Trophoblast cell (in vitro differentiated cells and primary cell): ENCODE measurements at regions not wholly inside any gene's neighbourhood (a gene's known extent, or its start where the extent isn't known, plus 50 kb on each side); places are given as distances from the start of the nearest gene placed in this dataset.

Experiments
- DNase-seq, 2 donors: peaks; one replicate each; pipeline ENCODE4 v3.0.0-alpha.2; 2016
- H2AFZ ChIP-seq: 2 replicates; pipeline ENCODE4 v1.6.1; 2013; ENCODE audit warnings: low read length, moderate library complexity, mild to moderate bottlenecking; ENCODE audit not compliant: insufficient read depth, poor library complexity
- H2AK5ac ChIP-seq: 2 replicates; pipeline ENCODE4 v1.6.1; 2013; ENCODE audit warnings: mild to moderate bottlenecking, low read length
- H2BK120ac ChIP-seq: 2 replicates; pipeline ENCODE4 v1.6.1; 2013; ENCODE audit warnings: low read length, mild to moderate bottlenecking, moderate library complexity; ENCODE audit not compliant: insufficient read depth, poor library complexity
- H2BK12ac ChIP-seq: 2 replicates; pipeline ENCODE4 v1.6.1; 2013; ENCODE audit warnings: mild to moderate bottlenecking, low read length, moderate library complexity
- H2BK5ac ChIP-seq: 2 replicates; pipeline ENCODE4 v1.6.1; 2013; ENCODE audit warnings: low read length, low read depth, moderate library complexity, mild to moderate bottlenecking; ENCODE audit not compliant: poor library complexity
- H3K14ac ChIP-seq: 2 replicates; pipeline ENCODE4 v1.6.1; 2013; ENCODE audit warnings: mild to moderate bottlenecking, low read length
- H3K18ac ChIP-seq: 2 replicates; pipeline ENCODE4 v1.6.1; 2013; ENCODE audit warnings: mild to moderate bottlenecking, low read length
- H3K23ac ChIP-seq: 2 replicates; pipeline ENCODE4 v1.6.1; 2013; ENCODE audit warnings: low read length
- H3K27ac ChIP-seq: 2 replicates; pipeline ENCODE4 v1.5.1; 2013; ENCODE audit warnings: low read depth, mild to moderate bottlenecking, inconsistent platforms, low read length, moderate library complexity
- H3K27me3 ChIP-seq: 2 replicates; pipeline ENCODE4 v1.6.1; 2013; ENCODE audit warnings: inconsistent platforms, mild to moderate bottlenecking, low read length, moderate library complexity; ENCODE audit not compliant: insufficient read depth
- H3K36me3 ChIP-seq, 2 experiments: 1 replicate in 1 of 2; 2 replicates in 1 of 2; pipeline ENCODE4 v1.6.1; 2013; ENCODE audit warnings: low read length in 2 of 2, mild to moderate bottlenecking in 2 of 2, moderate library complexity in 1 of 2; ENCODE audit not compliant: insufficient read depth in 2 of 2, control insufficient read depth in 1 of 2
- H3K4ac ChIP-seq: 2 replicates; pipeline ENCODE4 v1.6.1; 2013; ENCODE audit warnings: low read depth, mild to moderate bottlenecking, low read length, moderate library complexity
- H3K4me1 ChIP-seq, 2 experiments: 1 replicate in 1 of 2; 2 replicates in 1 of 2; pipeline ENCODE4 v1.6.1; 2013; ENCODE audit warnings: low read length in 2 of 2, mild to moderate bottlenecking in 2 of 2, moderate library complexity in 1 of 2; ENCODE audit not compliant: insufficient read depth in 2 of 2, control insufficient read depth in 1 of 2
- H3K4me2 ChIP-seq: 2 replicates; pipeline ENCODE4 v1.6.1; 2013; ENCODE audit warnings: inconsistent platforms, mild to moderate bottlenecking, low read length, moderate library complexity
- H3K4me3 ChIP-seq: 2 replicates; pipeline ENCODE4 v1.5.1; 2013; ENCODE audit warnings: mild to moderate bottlenecking, low read depth, low read length, inconsistent platforms
- H3K79me1 ChIP-seq: one replicate; pipeline ENCODE4 v1.6.1; 2013; ENCODE audit warnings: low read length
- H3K79me2 ChIP-seq: 2 replicates; pipeline ENCODE4 v1.6.1; 2013; ENCODE audit warnings: low read length, mild to moderate bottlenecking; ENCODE audit not compliant: control insufficient read depth, insufficient read depth, poor library complexity
- H3K9ac ChIP-seq: 2 replicates; pipeline ENCODE4 v1.6.1; 2013; ENCODE audit warnings: mild to moderate bottlenecking, low read length
- H3K9me3 ChIP-seq: 2 replicates; pipeline ENCODE4 v1.6.1; 2013; ENCODE audit warnings: low read depth, mild to moderate bottlenecking, control low read depth, inconsistent platforms, low read length; ENCODE audit not compliant: insufficient read depth
- H4K12ac ChIP-seq: 2 replicates; pipeline ENCODE4 v1.6.1; 2013; ENCODE audit warnings: low read depth, mild to moderate bottlenecking, low read length, moderate library complexity
- H4K8ac ChIP-seq: 2 replicates; pipeline ENCODE4 v1.6.1; 2013; ENCODE audit warnings: low read depth, mild to moderate bottlenecking, low read length, moderate library complexity
- H4K91ac ChIP-seq: one replicate; pipeline ENCODE4 v1.6.1; 2013; ENCODE audit warnings: low read depth, mild to moderate bottlenecking, low read length, moderate library complexity
- WGBS: extraction: QIAGEN DNeasy Blood & Tissue Kit; methylation state at CpG from one replicate; pipeline ENCODE4 v1.1.7; 2013; ENCODE audit warnings: missing lambda C conversion rate; ENCODE audit not compliant: insufficient read length, insufficient coverage; ENCODE audit errors: extremely low coverage; 5-methylcytosine and 5-hydroxymethylcytosine counted together

DNA sequence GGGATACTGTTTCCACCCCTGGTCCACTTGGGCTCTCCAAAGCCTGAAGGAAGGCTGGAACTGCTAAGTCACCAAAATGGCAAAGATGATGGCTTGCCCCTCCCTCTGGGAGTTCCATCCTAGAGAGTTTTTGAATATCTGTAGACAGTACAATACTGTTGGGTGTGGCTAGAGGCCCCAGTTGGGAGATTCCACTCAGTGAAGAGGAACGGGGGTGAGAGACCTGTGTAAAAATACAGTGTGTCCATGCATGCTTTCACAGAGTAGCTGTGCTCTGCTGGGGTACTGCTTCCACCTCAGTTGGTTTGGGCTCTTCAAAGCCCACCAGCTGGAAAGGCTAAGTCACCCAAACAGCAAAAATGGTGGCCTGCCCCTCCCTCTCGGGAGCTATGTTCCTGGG lies 109.8 kb upstream of the APOOL start:
- no peak for DNase-seq
- no peaks in the 10 kb centered on the region for H3K9me3 ChIP-seq
- no peak overlapping the region for H3K18ac ChIP-seq
- no peak overlapping the region for H3K4me2 ChIP-seq
- H3K27ac ChIP-seq = no peak overlapping the region
- no peak overlapping the region for H2AFZ ChIP-seq
- no peak overlapping the region for H2BK12ac ChIP-seq
- no peak overlapping the region for H4K8ac ChIP-seq
- H3K79me1 ChIP-seq = no peaks in the 10 kb centered on the region
- H3K9ac ChIP-seq = no peak overlapping the region
- no peak overlapping the region for H3K23ac ChIP-seq
- no peak overlapping the region for H2BK5ac ChIP-seq
- no CpG with 5 or more reads among the region's 2 CpGs for WGBS
- H4K91ac ChIP-seq = no peak overlapping the region
- no peak overlapping the region for H2BK120ac ChIP-seq
- H3K36me3 ChIP-seq = peaks cover 0 to 3% of the 10 kb centered on the region in 2 experiments
- H2AK5ac ChIP-seq = no peak overlapping the region
- no peak overlapping the region for H3K14ac ChIP-seq
- no peak overlapping the region for H4K12ac ChIP-seq
- no peak overlapping the region for H3K4ac ChIP-seq
- no peaks in the 10 kb centered on the region for H3K27me3 ChIP-seq
- H3K4me3 ChIP-seq = no peak overlapping the region
- no peaks in the 10 kb centered on the region for H3K79me2 ChIP-seq
- no peaks in the 10 kb centered on the region for H3K4me1 ChIP-seq

DNA sequence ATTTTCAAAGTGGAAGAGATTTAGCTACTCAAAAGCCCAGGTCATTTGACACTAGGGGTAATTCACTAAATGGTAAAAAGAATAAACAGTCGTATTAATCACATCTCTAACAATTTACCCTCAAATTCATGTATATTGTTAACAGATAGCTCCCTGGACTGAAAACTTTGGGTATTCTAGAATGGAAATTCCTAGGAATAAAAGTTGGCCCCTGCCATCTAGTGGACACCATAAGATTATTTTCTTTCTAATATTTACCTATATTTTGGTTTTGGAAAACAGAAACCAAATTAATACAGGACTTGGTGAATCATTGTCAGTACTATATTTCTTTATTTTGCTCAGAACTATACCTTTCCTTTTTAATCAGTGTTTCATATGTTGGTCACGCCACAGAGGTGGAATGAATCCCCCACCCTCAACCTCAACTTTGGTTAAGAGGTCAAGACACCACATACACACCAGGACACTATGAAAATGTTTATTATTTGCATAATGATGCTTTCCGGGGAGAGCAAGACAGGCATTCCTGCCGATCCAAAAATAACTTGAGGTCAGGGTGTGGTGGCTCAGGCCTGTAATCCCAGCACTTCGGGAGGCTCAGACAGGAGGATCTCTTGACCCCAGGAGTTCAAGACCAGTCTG lies 96.2 kb upstream of the APOOL start:
- no peak overlapping the region for H4K91ac ChIP-seq
- H2AFZ ChIP-seq = no peak overlapping the region
- H3K4ac ChIP-seq = no peak overlapping the region
- H3K79me1 ChIP-seq = no peaks in the 10 kb centered on the region
- no CpG with 5 or more reads among the region's 5 CpGs for WGBS
- no peak overlapping the region for H3K14ac ChIP-seq
- H4K8ac ChIP-seq = no peak overlapping the region
- H3K27ac ChIP-seq = no peak overlapping the region
- peak in 1 of 2 donors; percentile 40 for DNase-seq
- H3K27me3 ChIP-seq = no peaks in the 10 kb centered on the region
- no peaks in the 10 kb centered on the region for H3K36me3 ChIP-seq
- H4K12ac ChIP-seq = no peak overlapping the region
- H2BK12ac ChIP-seq = no peak overlapping the region
- no peak overlapping the region for H3K9ac ChIP-seq
- H3K9me3 ChIP-seq = no peaks in the 10 kb centered on the region
- no peaks in the 10 kb centered on the region for H3K4me1 ChIP-seq
- H3K4me2 ChIP-seq = no peak overlapping the region
- no peak overlapping the region for H3K23ac ChIP-seq
- no peak overlapping the region for H2BK120ac ChIP-seq
- no peak overlapping the region for H3K4me3 ChIP-seq
- H3K79me2 ChIP-seq = no peaks in the 10 kb centered on the region
- H3K18ac ChIP-seq = no peak overlapping the region
- no peak overlapping the region for H2BK5ac ChIP-seq
- H2AK5ac ChIP-seq = no peak overlapping the region

DNA sequence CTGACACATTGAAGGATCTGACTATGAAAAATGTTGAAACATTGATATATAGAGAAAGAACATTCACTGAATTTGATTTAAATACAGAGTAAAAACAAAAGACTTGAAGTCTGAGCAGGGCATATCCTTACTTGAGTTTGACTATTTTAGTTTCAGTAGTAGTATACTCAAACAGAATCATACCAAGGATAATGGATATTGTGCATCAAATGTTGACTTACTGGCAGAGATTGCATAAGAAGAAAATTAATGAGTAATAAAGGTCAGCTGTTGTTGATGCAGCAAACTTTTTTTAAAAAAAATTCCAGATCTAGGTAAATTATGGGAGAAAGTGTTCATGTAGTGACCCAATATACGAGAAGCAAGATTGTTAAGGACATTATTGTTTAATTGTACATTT lies 94.5 kb upstream of the APOOL start:
- H3K18ac ChIP-seq = no peak overlapping the region
- H4K12ac ChIP-seq = no peak overlapping the region
- no peak overlapping the region for H4K91ac ChIP-seq
- H3K9me3 ChIP-seq = no peaks in the 10 kb centered on the region
- no peak overlapping the region for H3K27ac ChIP-seq
- H3K4ac ChIP-seq = no peak overlapping the region
- no peak overlapping the region for H2AFZ ChIP-seq
- H3K14ac ChIP-seq = no peak overlapping the region
- H3K9ac ChIP-seq = no peak overlapping the region
- no peak for DNase-seq
- no peaks in the 10 kb centered on the region for H3K4me1 ChIP-seq
- H2BK5ac ChIP-seq = no peak overlapping the region
- no peaks in the 10 kb centered on the region for H3K79me1 ChIP-seq
- no peaks in the 10 kb centered on the region for H3K27me3 ChIP-seq
- no peaks in the 10 kb centered on the region for H3K79me2 ChIP-seq
- no peak overlapping the region for H2BK12ac ChIP-seq
- no peak overlapping the region for H3K4me3 ChIP-seq
- H2BK120ac ChIP-seq = no peak overlapping the region
- WGBS = no CpG with 5 or more reads among the region's 1 CpG
- H3K23ac ChIP-seq = no peak overlapping the region
- no peaks in the 10 kb centered on the region for H3K36me3 ChIP-seq
- no peak overlapping the region for H4K8ac ChIP-seq
- H3K4me2 ChIP-seq = no peak overlapping the region
- no peak overlapping the region for H2AK5ac ChIP-seq

DNA sequence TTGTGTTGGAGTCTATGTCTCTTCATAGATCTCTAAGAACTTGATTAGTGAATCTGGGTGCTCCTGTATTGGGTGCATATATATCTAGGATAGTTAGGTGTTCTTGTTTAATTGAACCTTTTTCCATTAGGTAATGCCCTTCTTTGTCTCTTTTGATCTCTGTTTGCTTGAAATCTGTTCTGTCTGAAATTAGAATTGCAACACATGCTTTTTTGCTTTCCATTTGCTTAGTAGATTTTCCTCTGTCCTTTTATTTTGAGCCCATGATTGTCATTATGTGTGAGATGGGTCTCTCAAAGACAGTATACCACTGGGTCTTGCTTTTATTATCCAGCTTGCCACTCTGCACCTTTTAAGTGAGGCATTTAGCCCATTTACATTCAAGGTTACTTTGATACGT lies 79.1 kb upstream of the APOOL start:
- H2BK5ac ChIP-seq = no peak overlapping the region
- no peaks in the 10 kb centered on the region for H3K4me1 ChIP-seq
- H3K79me1 ChIP-seq = no peaks in the 10 kb centered on the region
- no CpG with 5 or more reads among the region's 1 CpG for WGBS
- no peak for DNase-seq
- no peak overlapping the region for H4K8ac ChIP-seq
- no peak overlapping the region for H3K23ac ChIP-seq
- no peak overlapping the region for H3K9ac ChIP-seq
- no peak overlapping the region for H2AK5ac ChIP-seq
- no peak overlapping the region for H3K4me2 ChIP-seq
- no peak overlapping the region for H3K18ac ChIP-seq
- H4K12ac ChIP-seq = no peak overlapping the region
- no peaks in the 10 kb centered on the region for H3K9me3 ChIP-seq
- H2BK12ac ChIP-seq = no peak overlapping the region
- H3K4ac ChIP-seq = no peak overlapping the region
- H4K91ac ChIP-seq = no peak overlapping the region
- no peak overlapping the region for H2AFZ ChIP-seq
- no peaks in the 10 kb centered on the region for H3K27me3 ChIP-seq
- H3K79me2 ChIP-seq = no peaks in the 10 kb centered on the region
- H3K14ac ChIP-seq = no peak overlapping the region
- H3K36me3 ChIP-seq = no peaks in the 10 kb centered on the region
- no peak overlapping the region for H2BK120ac ChIP-seq
- H3K27ac ChIP-seq = no peak overlapping the region
- no peak overlapping the region for H3K4me3 ChIP-seq
